Activated CD8-positive, alpha-beta T cell treated with anti-CD3 and anti-CD28 coated beads for 36 hours (primary cell): ENCODE measurements at regions not wholly inside any gene's neighbourhood (a gene's known extent, or its start where the extent isn't known, plus 50 kb on each side); places are given as distances from the start of the nearest gene placed in this dataset.

Experiments
- ATAC-seq: fragments of 200-7000 bp; cut with Tn5 transposase; one replicate; pipeline ENCODE4 v1.10.0; 2021; ENCODE audit warnings: mild to moderate bottlenecking, moderate library complexity
- CTCF ChIA-PET: fragments of 350-600 bp; sonication (Branson Sonifier 250); formaldehyde crosslinking; loops from one replicate; lab custom pipeline; 2021; ENCODE audit warnings: antibody characterized with exemption; lab: Charles Lee
- POLR2A ChIA-PET: fragments of 350-600 bp; sonication (Branson Sonifier 250); formaldehyde crosslinking; loops from one replicate; lab custom pipeline; 2021; ENCODE audit warnings: antibody characterized with exemption; lab: Charles Lee
- DNase-seq: peaks from one replicate; pipeline ENCODE4 v3.0.0-alpha.2; 2020
- H3K27ac Mint-ChIP-seq: one replicate; pipeline ENCODE4 v1.8.0; 2021; ENCODE audit warnings: mild to moderate bottlenecking, mixed read lengths
- H3K27me3 Mint-ChIP-seq: one replicate; pipeline ENCODE4 v1.8.0; 2021; ENCODE audit warnings: mixed read lengths
- H3K36me3 Mint-ChIP-seq: one replicate; pipeline ENCODE4 v1.8.0; 2021; ENCODE audit warnings: low read depth, mixed read lengths
- H3K4me1 Mint-ChIP-seq: one replicate; pipeline ENCODE4 v1.8.0; 2021; ENCODE audit warnings: low read depth, mixed read lengths
- H3K4me3 Mint-ChIP-seq: one replicate; pipeline ENCODE4 v1.8.0; 2021; ENCODE audit warnings: mild to moderate bottlenecking, moderate library complexity, mixed read lengths
- H3K9me3 Mint-ChIP-seq: one replicate; pipeline ENCODE4 v1.8.0; 2021; ENCODE audit warnings: mixed read lengths
- intact Hi-C: fragments of 100-400 bp; cut with micrococcal nuclease; formaldehyde crosslinking; loops from one replicate; pipeline ENCODE4 v1.10.0; 2022
- TF ChIP-seq, protein P1 (sequence below): fragments of 200-600 bp; IDR thresholded peaks from one replicate; pipeline ENCODE4 v1.8.0; 2022; ENCODE audit warnings: antibody characterized with exemption, mild to moderate bottlenecking

- CTCF ChIA-PET, result no interaction called here
- intact Hi-C loops, result no loop called here
- TF ChIP-seq, protein P1, sequence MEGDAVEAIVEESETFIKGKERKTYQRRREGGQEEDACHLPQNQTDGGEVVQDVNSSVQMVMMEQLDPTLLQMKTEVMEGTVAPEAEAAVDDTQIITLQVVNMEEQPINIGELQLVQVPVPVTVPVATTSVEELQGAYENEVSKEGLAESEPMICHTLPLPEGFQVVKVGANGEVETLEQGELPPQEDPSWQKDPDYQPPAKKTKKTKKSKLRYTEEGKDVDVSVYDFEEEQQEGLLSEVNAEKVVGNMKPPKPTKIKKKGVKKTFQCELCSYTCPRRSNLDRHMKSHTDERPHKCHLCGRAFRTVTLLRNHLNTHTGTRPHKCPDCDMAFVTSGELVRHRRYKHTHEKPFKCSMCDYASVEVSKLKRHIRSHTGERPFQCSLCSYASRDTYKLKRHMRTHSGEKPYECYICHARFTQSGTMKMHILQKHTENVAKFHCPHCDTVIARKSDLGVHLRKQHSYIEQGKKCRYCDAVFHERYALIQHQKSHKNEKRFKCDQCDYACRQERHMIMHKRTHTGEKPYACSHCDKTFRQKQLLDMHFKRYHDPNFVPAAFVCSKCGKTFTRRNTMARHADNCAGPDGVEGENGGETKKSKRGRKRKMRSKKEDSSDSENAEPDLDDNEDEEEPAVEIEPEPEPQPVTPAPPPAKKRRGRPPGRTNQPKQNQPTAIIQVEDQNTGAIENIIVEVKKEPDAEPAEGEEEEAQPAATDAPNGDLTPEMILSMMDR, result no peak
- ATAC-seq (no peak), DNase-seq (no peak)
- Mint-ChIP-seq H3K9me3 (no peaks in the 10 kb centered on the region), H3K27ac (no peak overlapping the region), H3K27me3 (no peaks in the 10 kb centered on the region), H3K4me1 (no peaks in the 10 kb centered on the region), H3K36me3 (no peaks in the 10 kb centered on the region), H3K4me3 (no peak overlapping the region)
- POLR2A ChIA-PET, result no interaction called here
Measured at GRCh38 chr12:131367983-131368667, 342.8 kb upstream of the SFSWAP start.

DNA sequence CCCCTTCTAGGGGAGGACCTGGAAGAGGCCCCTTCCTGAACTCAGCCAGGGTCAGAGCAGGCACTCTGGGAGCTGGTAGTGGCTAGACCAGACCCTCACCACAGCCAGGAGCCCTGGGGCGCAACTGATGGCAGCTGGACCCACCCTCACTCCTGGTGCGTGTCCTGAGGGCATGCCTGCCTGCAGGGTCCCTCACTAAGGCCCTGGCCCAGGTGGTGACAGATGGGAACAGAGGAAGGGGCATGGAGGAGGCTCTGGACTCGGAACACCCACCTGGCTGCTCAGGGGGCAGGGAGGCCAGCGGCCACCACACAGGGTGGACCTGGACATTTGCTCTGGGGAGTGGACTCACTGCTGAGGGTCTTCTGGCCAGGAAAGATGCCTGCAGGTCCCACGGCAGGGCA is 342.2 kb upstream of the SFSWAP start:
- ChIA-PET POLR2A (no interaction called here), CTCF (no interaction called here)
- Mint-ChIP-seq H3K4me3 (no peak overlapping the region), H3K36me3 (no peaks in the 10 kb centered on the region), H3K27ac (no peak overlapping the region), H3K4me1 (no peaks in the 10 kb centered on the region), H3K9me3 (no peaks in the 10 kb centered on the region), H3K27me3 (no peaks in the 10 kb centered on the region)
- intact Hi-C loops, result no loop called here
- no peak for DNase-seq
- ATAC-seq, result no peak
- TF ChIP-seq, protein P1, result no peak

GRCh38 chr12:131369094-131369845 is 341.6 kb upstream of the SFSWAP start:
- Mint-ChIP-seq H3K27ac (no peak overlapping the region), H3K4me3 (no peak overlapping the region), H3K4me1 (no peaks in the 10 kb centered on the region), H3K27me3 (no peaks in the 10 kb centered on the region), H3K36me3 (no peaks in the 10 kb centered on the region), H3K9me3 (no peaks in the 10 kb centered on the region)
- ATAC-seq, result no peak
- POLR2A ChIA-PET, result no interaction called here
- TF ChIP-seq, protein P1, result no peak
- no peak for DNase-seq
- CTCF ChIA-PET, result no interaction called here
- intact Hi-C loops, result no loop called here

DNA sequence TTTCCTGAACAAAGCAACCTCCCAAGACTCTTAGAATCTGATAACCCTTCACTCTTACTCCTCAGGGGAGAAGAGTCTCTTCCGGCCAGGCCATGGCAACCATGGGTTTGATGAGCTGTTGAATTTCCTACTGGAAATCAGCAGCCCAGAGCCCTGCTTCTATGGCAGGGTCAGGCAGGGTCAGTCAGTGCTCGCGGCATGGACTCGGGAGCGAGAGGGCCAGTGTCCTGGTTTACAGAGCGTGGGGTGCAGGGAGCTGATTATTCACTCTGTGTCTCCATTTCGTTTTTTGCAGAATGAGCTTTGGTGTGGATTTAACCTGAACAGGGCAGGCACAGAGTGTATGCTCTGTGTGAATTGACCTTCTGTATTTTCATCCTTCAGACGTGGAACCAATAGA is 340.6 kb upstream of the SFSWAP start:
- intact Hi-C loops, result no loop called here
- DNase-seq, result no peak
- Mint-ChIP-seq H3K36me3 (no peaks in the 10 kb centered on the region), H3K4me3 (no peak overlapping the region), H3K27me3 (no peaks in the 10 kb centered on the region), H3K4me1 (no peaks in the 10 kb centered on the region), H3K9me3 (no peaks in the 10 kb centered on the region), H3K27ac (no peak overlapping the region)
- ATAC-seq, result no peak
- TF ChIP-seq, protein P1, result no peak
- POLR2A ChIA-PET, result no interaction called here
- CTCF ChIA-PET, result no interaction called here

- ATAC-seq (no peak), DNase-seq (no peak)
- no peaks in the 10 kb centered on the region for H3K9me3 Mint-ChIP-seq
- intact Hi-C loops, result no loop called here
- no peak overlapping the region for H3K27ac Mint-ChIP-seq
- no peaks in the 10 kb centered on the region for H3K27me3 Mint-ChIP-seq
- TF ChIP-seq, protein P1, result no peak
- no peaks in the 10 kb centered on the region for H3K4me1 Mint-ChIP-seq
- ChIA-PET CTCF (no interaction called here), POLR2A (no interaction called here)
- H3K36me3 Mint-ChIP-seq, result no peaks in the 10 kb centered on the region
- no peak overlapping the region for H3K4me3 Mint-ChIP-seq
Measured at GRCh38 chr12:131370791-131371347, 340.0 kb upstream of the SFSWAP start.
